H9 (cell line): ENCODE measurements at regions not wholly inside any gene's neighbourhood (a gene's known extent, or its start where the extent isn't known, plus 50 kb on each side); places are given as distances from the start of the nearest gene placed in this dataset.

Experiments used
- DNase-seq: peaks from one replicate; pipeline ENCODE4 v3.0.0-alpha.2; 2017
- H2AFZ ChIP-seq: one replicate; pipeline ENCODE4 v1.6.1; 2013; ENCODE audit warnings: mild to moderate bottlenecking, low read length, control low read depth, moderate library complexity
- H2AK5ac ChIP-seq: 2 replicates; pipeline ENCODE4 v1.6.1; 2013; ENCODE audit warnings: low read length, control low read depth, mixed read lengths; ENCODE audit not compliant: insufficient read length
- H2BK120ac ChIP-seq: one replicate; pipeline ENCODE4 v1.6.1; 2013; ENCODE audit warnings: low read depth, mild to moderate bottlenecking, low read length, control low read depth, inconsistent platforms; ENCODE audit not compliant: poor library complexity, severe bottlenecking
- H2BK12ac ChIP-seq: 2 replicates; pipeline ENCODE4 v1.6.1; 2013; ENCODE audit warnings: low read length, control low read depth, mixed read lengths, low read depth; ENCODE audit not compliant: insufficient read length
- H2BK15ac ChIP-seq: 2 replicates; pipeline ENCODE4 v1.6.1; 2013; ENCODE audit warnings: low read depth, low read length, control low read depth
- H2BK20ac ChIP-seq: one replicate; pipeline ENCODE4 v1.6.1; 2013; ENCODE audit warnings: low read depth, mild to moderate bottlenecking, low read length, control low read depth, inconsistent platforms; ENCODE audit not compliant: poor library complexity, severe bottlenecking
- H2BK5ac ChIP-seq: 2 replicates; pipeline ENCODE4 v1.6.1; 2013; ENCODE audit warnings: low read length, control low read depth, mixed read lengths; ENCODE audit not compliant: insufficient read length
- H3K14ac ChIP-seq: 2 replicates; pipeline ENCODE4 v1.6.1; 2013; ENCODE audit warnings: low read length, control low read depth; ENCODE audit not compliant: insufficient read depth
- H3K18ac ChIP-seq: 2 replicates; pipeline ENCODE4 v1.6.1; 2013; ENCODE audit warnings: low read depth, mild to moderate bottlenecking, mixed read lengths, low read length, control low read depth; ENCODE audit not compliant: insufficient read length
- H3K23ac ChIP-seq: 2 replicates; pipeline ENCODE4 v1.6.1; 2013; ENCODE audit warnings: low read length, control low read depth, mixed read lengths, low read depth; ENCODE audit not compliant: insufficient read length
- H3K23me2 ChIP-seq: 2 replicates; pipeline ENCODE4 v1.6.1; 2013; ENCODE audit warnings: low read depth, mild to moderate bottlenecking, mixed read lengths, low read length, control low read depth; ENCODE audit not compliant: insufficient read length, poor library complexity, severe bottlenecking
- H3K27ac ChIP-seq: 2 replicates; pipeline ENCODE4 v1.5.1; 2013; ENCODE audit warnings: low read length, control low read depth, mixed read lengths, low read depth; ENCODE audit not compliant: insufficient read length
- H3K27me3 ChIP-seq: 2 replicates; pipeline ENCODE4 v1.6.1; 2013; ENCODE audit warnings: low read length, control low read depth, inconsistent platforms; ENCODE audit not compliant: insufficient read depth
- H3K4ac ChIP-seq: 2 replicates; pipeline ENCODE4 v1.6.1; 2013; ENCODE audit warnings: low read depth, mild to moderate bottlenecking, control low read depth, inconsistent platforms, low read length, moderate library complexity
- H3K4me1 ChIP-seq: 2 replicates; pipeline ENCODE4 v1.6.1; 2013; ENCODE audit warnings: low read length, control low read depth, inconsistent platforms; ENCODE audit not compliant: insufficient read depth
- H3K4me2 ChIP-seq: 2 replicates; pipeline ENCODE4 v1.6.1; 2013; ENCODE audit warnings: low read length, control low read depth, mixed read lengths; ENCODE audit not compliant: insufficient read length, insufficient read depth
- H3K56ac ChIP-seq: 2 replicates; pipeline ENCODE4 v1.6.1; 2013; ENCODE audit warnings: low read depth, mild to moderate bottlenecking, mixed read lengths, low read length, control low read depth; ENCODE audit not compliant: insufficient read length
- H3K79me1 ChIP-seq: 2 replicates; pipeline ENCODE4 v1.6.1; 2013; ENCODE audit warnings: low read depth, mild to moderate bottlenecking, moderate library complexity, low read length, control low read depth, inconsistent platforms; ENCODE audit not compliant: insufficient read depth, poor library complexity, severe bottlenecking
- H3K79me2 ChIP-seq: 2 replicates; pipeline ENCODE4 v1.6.1; 2013; ENCODE audit warnings: low read length, control low read depth, inconsistent platforms; ENCODE audit not compliant: insufficient read depth
- H3K9ac ChIP-seq: 2 replicates; pipeline ENCODE4 v1.6.1; 2013; ENCODE audit warnings: low read length, control low read depth, mixed read lengths; ENCODE audit not compliant: insufficient read length; ENCODE audit errors: extremely low read depth
- H3K9me3 ChIP-seq: one replicate; pipeline ENCODE4 v1.6.1; 2013; ENCODE audit warnings: low read depth, low read length, inconsistent platforms; ENCODE audit not compliant: control insufficient read depth
- H3T11ph ChIP-seq: one replicate; pipeline ENCODE4 v1.6.1; 2013; ENCODE audit warnings: mild to moderate bottlenecking, low read length, control low read depth, inconsistent platforms
- H4K20me1 ChIP-seq: one replicate; pipeline ENCODE4 v1.6.1; 2013; ENCODE audit not compliant: control insufficient read depth, insufficient read length, insufficient read depth
- H4K5ac ChIP-seq: 2 replicates; pipeline ENCODE4 v1.6.1; 2013; ENCODE audit warnings: low read depth, mild to moderate bottlenecking, mixed read lengths, low read length, control low read depth; ENCODE audit not compliant: insufficient read length
- H4K8ac ChIP-seq: replicated peaks from 2 replicates; pipeline ENCODE4 v1.6.1; 2013; ENCODE audit warnings: low read length, control low read depth, mixed read lengths, low read depth; ENCODE audit not compliant: insufficient read length
- H4K91ac ChIP-seq: 2 replicates; pipeline ENCODE4 v1.6.1; 2013; ENCODE audit warnings: low read depth, mild to moderate bottlenecking, moderate library complexity, mixed read lengths, low read length, control low read depth; ENCODE audit not compliant: insufficient read length
- H3K27ac Mint-ChIP-seq, 3 experiments: 2 replicates in 2 of 3; 3 replicates in 1 of 3; pipeline ENCODE4 v1.8.0; 2020 to 2021; ENCODE audit warnings: mixed read lengths in 3 of 3, mild to moderate bottlenecking in 1 of 3, moderate library complexity in 1 of 3
- H3K27me3 Mint-ChIP-seq: 2 replicates; pipeline ENCODE4 v1.8.0; 2021; ENCODE audit warnings: low read depth, mild to moderate bottlenecking, moderate library complexity, mixed read lengths
- H3K36me3 Mint-ChIP-seq, 3 experiments: 2 replicates in 2 of 3; 3 replicates in 1 of 3; pipeline ENCODE4 v1.8.0; 2020 to 2021; ENCODE audit warnings: low read depth in 3 of 3, mixed read lengths in 3 of 3; ENCODE audit not compliant: insufficient read depth in 1 of 3
- H3K4me1 Mint-ChIP-seq, 2 experiments: 2 replicates each; pipeline ENCODE4 v1.8.0; 2020; ENCODE audit warnings: mixed read lengths in 2 of 2
- H3K4me3 Mint-ChIP-seq, 2 experiments: 2 replicates in 1 of 2; 3 replicates in 1 of 2; pipeline ENCODE4 v1.8.0; 2020 to 2021; ENCODE audit warnings: mild to moderate bottlenecking in 2 of 2, mixed read lengths in 2 of 2, moderate library complexity in 1 of 2
- H3K9me3 Mint-ChIP-seq, 2 experiments: 2 replicates in 1 of 2; 3 replicates in 1 of 2; pipeline ENCODE4 v1.8.0; 2020; ENCODE audit warnings: mild to moderate bottlenecking in 2 of 2, mixed read lengths in 2 of 2, moderate library complexity in 1 of 2
- WGBS: extraction: QIAGEN DNeasy Blood & Tissue Kit; methylation state at CpG from one replicate; pipeline ENCODE4 v1.1.7; 2013; ENCODE audit warnings: missing lambda C conversion rate, low lambda C conversion rate, mixed read lengths; ENCODE audit not compliant: insufficient read length; ENCODE audit errors: extremely low coverage; 5-methylcytosine and 5-hydroxymethylcytosine counted together
- TF ChIP-seq, protein P1 (sequence below): fragments of 200-600 bp; sonication (generic); conservative IDR thresholded peaks from 3 replicates; pipeline ENCODE4 v1.8.0; 2021; ENCODE audit warnings: antibody characterized with exemption, mild to moderate bottlenecking

DNA sequence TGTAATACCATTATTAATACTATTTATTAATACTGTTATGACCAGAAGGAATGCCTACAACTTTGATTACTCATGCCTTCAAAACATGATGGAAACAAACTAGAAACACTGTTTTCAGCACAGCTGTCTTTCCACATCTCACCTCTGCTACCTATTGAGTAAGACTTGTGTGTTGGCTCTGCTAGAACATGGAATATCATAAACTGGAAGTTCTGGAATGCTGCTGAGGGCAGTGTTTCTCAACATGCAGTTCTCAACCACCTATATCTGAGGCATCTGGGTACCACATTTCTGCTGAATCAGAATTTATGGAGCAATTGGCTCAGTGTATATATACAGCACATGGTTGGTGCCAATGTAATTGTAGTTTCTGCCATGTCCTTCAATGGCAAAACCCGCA lies 392.1 kb downstream of the TUSC7 start:
- Histone ChIP-seq H3K14ac (no peak overlapping the region), H3K9me3 (no peaks in the 10 kb centered on the region), H3K4ac (no peak overlapping the region), H4K5ac (no peak overlapping the region), H2BK5ac (no peak overlapping the region), H3K23me2 (no peaks in the 10 kb centered on the region), H2BK15ac (no peak overlapping the region), H2BK12ac (no peak overlapping the region), H4K20me1 (no peaks in the 10 kb centered on the region), H3T11ph (no peak overlapping the region), H2AFZ (no peak overlapping the region), H3K79me1 (no peaks in the 10 kb centered on the region), H3K79me2 (no peaks in the 10 kb centered on the region), H3K56ac (no peak overlapping the region), H3K18ac (no peak overlapping the region), H3K27ac (no peak overlapping the region), H3K4me1 (peaks cover 4% of the 10 kb centered on the region; the same call in 1 of the 2 replicates), H3K9ac (no peak overlapping the region), H2BK120ac (no peak overlapping the region), H3K27me3 (no peaks in the 10 kb centered on the region), H2BK20ac (no peak overlapping the region), H4K91ac (no peak overlapping the region), H2AK5ac (no peak overlapping the region), H3K23ac (no peak overlapping the region), H4K8ac (no peak overlapping the region), H3K4me2 (no peak overlapping the region)
- H3K9me3 Mint-ChIP-seq, result peaks cover 3 to 4% of the 10 kb centered on the region in 2 experiments
- no peak for DNase-seq
- H3K27ac Mint-ChIP-seq, result no peak overlapping the region
- no CpG with 5 or more reads among the region's 1 CpG for WGBS
- no peak overlapping the region for H3K4me3 Mint-ChIP-seq
- TF ChIP-seq, protein P1, sequence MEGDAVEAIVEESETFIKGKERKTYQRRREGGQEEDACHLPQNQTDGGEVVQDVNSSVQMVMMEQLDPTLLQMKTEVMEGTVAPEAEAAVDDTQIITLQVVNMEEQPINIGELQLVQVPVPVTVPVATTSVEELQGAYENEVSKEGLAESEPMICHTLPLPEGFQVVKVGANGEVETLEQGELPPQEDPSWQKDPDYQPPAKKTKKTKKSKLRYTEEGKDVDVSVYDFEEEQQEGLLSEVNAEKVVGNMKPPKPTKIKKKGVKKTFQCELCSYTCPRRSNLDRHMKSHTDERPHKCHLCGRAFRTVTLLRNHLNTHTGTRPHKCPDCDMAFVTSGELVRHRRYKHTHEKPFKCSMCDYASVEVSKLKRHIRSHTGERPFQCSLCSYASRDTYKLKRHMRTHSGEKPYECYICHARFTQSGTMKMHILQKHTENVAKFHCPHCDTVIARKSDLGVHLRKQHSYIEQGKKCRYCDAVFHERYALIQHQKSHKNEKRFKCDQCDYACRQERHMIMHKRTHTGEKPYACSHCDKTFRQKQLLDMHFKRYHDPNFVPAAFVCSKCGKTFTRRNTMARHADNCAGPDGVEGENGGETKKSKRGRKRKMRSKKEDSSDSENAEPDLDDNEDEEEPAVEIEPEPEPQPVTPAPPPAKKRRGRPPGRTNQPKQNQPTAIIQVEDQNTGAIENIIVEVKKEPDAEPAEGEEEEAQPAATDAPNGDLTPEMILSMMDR, result no peak
- H3K4me1 Mint-ChIP-seq, result peaks cover 10 to 12% of the 10 kb centered on the region in 2 experiments
- H3K36me3 Mint-ChIP-seq, result peaks cover 0 to 18% (median 0%) of the 10 kb centered on the region in 3 experiments; a peak in 3 of 7 replicates
- H3K27me3 Mint-ChIP-seq, result no peaks in the 10 kb centered on the region
